Mucosa of descending colon (tissue), 3 donors: ENCODE measurements at regions not wholly inside any gene's neighbourhood (a gene's known extent, or its start where the extent isn't known, plus 50 kb on each side); places are given as distances from the start of the nearest gene placed in this dataset.
A peak's percentile ranks its signal among the peaks of the same experiment; 100 is the strongest.
"Not testable (repeated sequence)": the region's sequence is repeated elsewhere in the genome, so short reads cannot be mapped to it uniquely, and the experiment has no call there.

Source experiments
- ATAC-seq: fragments of 200-7000 bp; cut with Tn5 transposase; one replicate; pipeline ENCODE4 v1.9.1; 2020; ENCODE audit warnings: mild to moderate bottlenecking, moderate library complexity
- DNase-seq, 3 donors: peaks; one replicate each; pipeline ENCODE4 v3.0.0-alpha.2; 2020
- H3K36me3 ChIP-seq: fragments of 200-600 bp; one replicate; pipeline ENCODE4 v1.8.0; 2021; ENCODE audit warnings: low read depth, mild to moderate bottlenecking
- H3K4me1 ChIP-seq: fragments of 200-600 bp; one replicate; pipeline ENCODE4 v1.8.0; 2021; ENCODE audit warnings: low read depth, mild to moderate bottlenecking
- H3K4me3 ChIP-seq: fragments of 200-600 bp; one replicate; pipeline ENCODE4 v1.8.0; 2021; ENCODE audit warnings: mild to moderate bottlenecking
- H3K9me3 ChIP-seq: fragments of 200-600 bp; one replicate; pipeline ENCODE4 v1.8.0; 2021; ENCODE audit warnings: mild to moderate bottlenecking
- intact Hi-C, 2 donors: fragments of 100-400 bp; cut with DNase I in 1 of 2; cut with micrococcal nuclease in 1 of 2; formaldehyde crosslinking; loops; one replicate each; pipeline versions ENCODE4 v1.11.0 to v1.11.1; 2022; cut with DNase I, micrococcal nuclease
- TF ChIP-seq, protein P1 (sequence below): fragments of 200-600 bp; IDR thresholded peaks from one replicate; pipeline ENCODE4 v1.8.0; 2022; ENCODE audit warnings: antibody characterized with exemption, mild to moderate bottlenecking
- donor health status: DM: no; HTN: no; CAD: no; lungs with moderate emphysema.
- donor health status: DM: no; HTN: no; CAD: no.
- donor health status: DM: no; HTN: yes; CAD: no.

DNA sequence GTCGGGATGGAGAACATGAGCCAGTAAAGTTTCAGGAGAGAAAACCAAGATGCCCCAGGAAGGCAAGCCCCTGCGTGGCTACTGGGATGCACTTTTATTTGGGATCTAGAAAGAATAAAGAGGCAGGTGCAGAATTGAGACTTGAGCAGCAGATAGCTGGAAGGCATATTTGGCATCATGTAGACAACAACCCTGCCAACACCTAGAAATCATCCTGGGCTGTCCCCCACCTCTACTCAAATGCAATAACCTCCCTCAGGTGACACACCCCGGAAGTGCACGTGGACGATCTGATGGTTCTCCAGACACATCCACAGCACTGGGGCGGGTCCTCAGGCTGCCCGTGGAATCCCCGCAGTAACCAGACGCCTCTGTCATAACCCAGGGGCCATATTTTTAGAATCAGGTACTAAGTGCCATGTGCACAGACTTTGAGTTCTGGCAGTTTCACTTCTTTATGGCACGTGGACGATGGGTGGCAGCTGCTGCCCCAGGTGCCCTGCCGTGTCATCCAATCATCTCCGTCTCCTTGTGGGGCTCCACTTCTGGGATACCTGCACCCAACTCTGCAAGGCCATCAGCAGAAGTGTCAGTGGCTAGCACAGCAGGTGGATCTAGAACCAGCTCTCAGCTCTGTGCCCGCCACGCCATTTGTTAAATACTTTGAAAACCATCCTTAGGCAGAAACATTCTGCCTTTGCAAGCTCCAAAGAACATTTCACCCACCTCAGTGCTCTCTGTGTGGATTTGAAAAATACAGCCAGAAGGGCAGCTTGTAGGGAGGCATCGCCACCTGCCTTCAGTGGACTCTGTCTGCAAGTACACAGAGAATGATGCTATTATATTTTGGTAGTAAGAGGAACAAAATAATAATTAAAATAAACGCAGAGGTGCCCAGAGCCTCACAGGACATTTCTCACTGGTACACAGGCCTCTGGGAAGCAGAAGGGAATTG is 771.7 kb upstream of the TMEM132C start:
- TF ChIP-seq, protein P1, sequence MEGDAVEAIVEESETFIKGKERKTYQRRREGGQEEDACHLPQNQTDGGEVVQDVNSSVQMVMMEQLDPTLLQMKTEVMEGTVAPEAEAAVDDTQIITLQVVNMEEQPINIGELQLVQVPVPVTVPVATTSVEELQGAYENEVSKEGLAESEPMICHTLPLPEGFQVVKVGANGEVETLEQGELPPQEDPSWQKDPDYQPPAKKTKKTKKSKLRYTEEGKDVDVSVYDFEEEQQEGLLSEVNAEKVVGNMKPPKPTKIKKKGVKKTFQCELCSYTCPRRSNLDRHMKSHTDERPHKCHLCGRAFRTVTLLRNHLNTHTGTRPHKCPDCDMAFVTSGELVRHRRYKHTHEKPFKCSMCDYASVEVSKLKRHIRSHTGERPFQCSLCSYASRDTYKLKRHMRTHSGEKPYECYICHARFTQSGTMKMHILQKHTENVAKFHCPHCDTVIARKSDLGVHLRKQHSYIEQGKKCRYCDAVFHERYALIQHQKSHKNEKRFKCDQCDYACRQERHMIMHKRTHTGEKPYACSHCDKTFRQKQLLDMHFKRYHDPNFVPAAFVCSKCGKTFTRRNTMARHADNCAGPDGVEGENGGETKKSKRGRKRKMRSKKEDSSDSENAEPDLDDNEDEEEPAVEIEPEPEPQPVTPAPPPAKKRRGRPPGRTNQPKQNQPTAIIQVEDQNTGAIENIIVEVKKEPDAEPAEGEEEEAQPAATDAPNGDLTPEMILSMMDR: no peak
- ATAC-seq (no peak), DNase-seq (no peak)
- Histone ChIP-seq H3K9me3 (no peaks in the 10 kb centered on the region), H3K36me3 (no peaks in the 10 kb centered on the region), H3K4me3 (no peak overlapping the region), H3K4me1 (no peaks in the 10 kb centered on the region)
- intact Hi-C loops: no loop called here

DNA sequence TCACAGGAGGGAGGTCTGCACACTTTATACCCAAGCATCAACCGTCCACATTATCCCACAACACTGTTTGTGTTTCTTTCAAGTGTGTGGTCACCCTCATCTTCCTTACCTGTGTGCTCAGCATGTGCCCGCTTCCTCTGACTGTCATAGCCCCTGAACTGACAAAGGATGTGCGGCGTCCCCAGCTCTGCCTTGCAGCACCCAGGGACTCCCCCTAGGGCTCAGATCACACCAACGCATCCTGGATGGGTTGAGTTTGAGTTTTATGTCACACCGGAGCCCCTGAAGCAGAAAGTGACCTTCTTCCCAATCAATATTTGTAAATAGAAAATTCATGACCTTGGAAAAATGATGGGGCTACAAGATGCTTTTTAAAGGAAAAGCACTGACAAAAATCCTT is 770.7 kb upstream of the TMEM132C start:
- Histone ChIP-seq H3K4me1 (no peaks in the 10 kb centered on the region), H3K9me3 (no peaks in the 10 kb centered on the region), H3K36me3 (no peaks in the 10 kb centered on the region), H3K4me3 (no peak overlapping the region)
- TF ChIP-seq, protein P1: no peak
- intact Hi-C loops: no loop called here
- ATAC-seq (no peak), DNase-seq (no peak)

DNA sequence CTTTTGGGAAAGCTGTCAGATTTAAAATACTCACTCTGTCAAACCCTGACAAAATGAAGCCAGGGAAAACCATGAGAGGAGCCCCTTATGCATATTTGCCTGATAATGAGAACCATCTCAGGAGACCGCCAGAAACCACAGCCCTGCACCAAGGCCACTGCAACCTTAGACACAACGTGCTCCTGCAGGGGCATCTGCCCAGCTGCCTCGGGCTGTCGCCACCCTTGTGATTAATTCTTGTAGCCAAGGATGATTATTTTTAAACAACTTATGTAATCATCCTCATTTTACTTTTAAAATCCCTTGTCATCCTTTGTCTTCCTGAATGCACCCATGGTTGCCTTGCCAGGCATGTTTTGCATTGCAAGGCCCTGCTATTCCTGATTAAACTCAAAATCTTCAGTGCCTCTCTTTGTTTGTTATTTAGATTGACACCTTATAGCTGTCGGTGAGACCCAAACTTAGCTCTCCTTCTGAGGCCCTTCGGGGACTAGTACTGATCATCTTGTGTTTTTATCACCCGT is 766.4 kb upstream of the TMEM132C start:
- H3K9me3 ChIP-seq: no peaks in the 10 kb centered on the region
- no peaks in the 10 kb centered on the region for H3K4me1 ChIP-seq
- ATAC-seq (no peak), DNase-seq (no peak)
- no peak overlapping the region for H3K4me3 ChIP-seq
- intact Hi-C loops: no loop called here
- TF ChIP-seq, protein P1: no peak
- H3K36me3 ChIP-seq: no peaks in the 10 kb centered on the region

DNA sequence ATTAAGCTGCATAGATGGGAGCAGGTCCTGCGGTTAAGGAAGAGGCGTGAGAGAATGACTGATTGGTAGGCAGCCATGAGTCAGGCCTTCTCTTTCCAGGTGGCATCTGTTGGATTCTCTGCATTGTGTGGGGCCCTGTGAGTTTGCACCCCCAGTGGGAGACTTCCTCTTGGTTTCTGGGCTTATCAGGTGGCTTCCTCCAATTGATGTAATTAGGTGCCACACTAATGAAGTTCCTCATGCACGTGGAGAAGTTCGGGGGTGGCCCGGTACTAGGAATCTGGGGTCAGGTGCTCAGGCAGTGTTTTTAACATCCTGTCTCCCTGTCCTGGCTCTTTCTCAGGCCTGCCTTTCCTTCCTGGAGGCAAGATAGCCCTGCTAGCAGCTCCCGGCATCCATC is 765.1 kb upstream of the TMEM132C start:
- ATAC-seq (no peak), DNase-seq (no peak)
- no peak overlapping the region for H3K4me3 ChIP-seq
- no peaks in the 10 kb centered on the region for H3K9me3 ChIP-seq
- no peaks in the 10 kb centered on the region for H3K4me1 ChIP-seq
- intact Hi-C loops: no loop called here
- TF ChIP-seq, protein P1: no peak
- H3K36me3 ChIP-seq: no peaks in the 10 kb centered on the region

- DNase-seq: no peak
- Histone ChIP-seq H3K36me3 (no peaks in the 10 kb centered on the region), H3K4me3 (no peak overlapping the region), H3K9me3 (no peaks in the 10 kb centered on the region), H3K4me1 (no peaks in the 10 kb centered on the region)
- TF ChIP-seq, protein P1: no peak
- intact Hi-C loops: no loop called here
- no peak for ATAC-seq
These were observed 763.7 kb upstream of the TMEM132C start for GRCh38 chr12:127503246-127503645.

GRCh38 chr12:127503996-127504395 is 763.0 kb upstream of the TMEM132C start:
- peak; percentile 55 for ATAC-seq
- H3K4me1 ChIP-seq, H3K36me3 ChIP-seq, DNase-seq, H3K9me3 ChIP-seq, H3K4me3 ChIP-seq, intact Hi-C loops: not testable (repeated sequence)
